ENCODE measurements at regions not wholly inside any gene's neighbourhood (a gene's known extent, or its start where the extent isn't known, plus 50 kb on each side); places are given as distances from the start of the nearest gene placed in this dataset.
A peak's percentile ranks its signal among the peaks of the same experiment; 100 is the strongest.

- peak; percentile 93 for DNase-seq
These were observed 66.9 kb upstream of the DNAH5 start for GRCh38 chr5:14011089-14012020.

- DNase-seq, result no peak
These were observed 65.1 kb upstream of the DNAH5 start for GRCh38 chr5:14009575-14009974.

- DNase-seq, result no peak
These were observed 64.4 kb upstream of the DNAH5 start for GRCh38 chr5:14008819-14009311.

- DNase-seq, result no peak
These were observed 62.5 kb upstream of the DNAH5 start for GRCh38 chr5:14006823-14007520.

GRCh38 chr5:14004598-14005394 is 60.3 kb upstream of the DNAH5 start:
- no peak for DNase-seq

GRCh38 chr5:14003936-14004335 is 59.4 kb upstream of the DNAH5 start:
- DNase-seq, result no peak

- DNase-seq, result no peak
These were observed 59.0 kb upstream of the DNAH5 start for GRCh38 chr5:14003513-14003912.

GRCh38 chr5:13998254-13998653 is 53.8 kb upstream of the DNAH5 start:
- DNase-seq, result no peak

- no peak for DNase-seq
These were observed 53.0 kb upstream of the DNAH5 start for GRCh38 chr5:13997514-13997913.

GRCh38 chr5:13994621-13995253 is 50.2 kb upstream of the DNAH5 start:
- peak; percentile 67 for DNase-seq
